ENCODE measurements at regions not wholly inside any gene's neighbourhood (a gene's known extent, or its start where the extent isn't known, plus 50 kb on each side); places are given as distances from the start of the nearest gene placed in this dataset.
A peak's percentile ranks its signal among the peaks of the same experiment; 100 is the strongest.

- TF ChIP-seq REST (IDR thresholded peaks at IDR 0.05; ENCODE audit: borderline replicate concordance) (peak; percentile 28; the same call in 1 of the 2 replicates), REST (CRISPR knock-in tag; IDR thresholded peaks at IDR 0.05; ENCODE audit: low read depth) (no peak), ZNF551 (CRISPR knock-in tag; IDR thresholded peaks at IDR 0.05) (no peak), TEAD4 (IDR thresholded peaks at IDR 0.05; ENCODE audit: low read length) (peak; percentile 87), TEAD4 (CRISPR knock-in tag; IDR thresholded peaks at IDR 0.05; ENCODE audit: borderline replicate concordance) (no peak), ZBTB26 (CRISPR knock-in tag; IDR thresholded peaks at IDR 0.05) (no peak), THRB (CRISPR knock-in tag; conservative IDR thresholded peaks at IDR 0.05) (no peak), EP300 (IDR thresholded peaks at IDR 0.05; ENCODE audit: low read length) (peak; percentile 67; the same call in 1 of the 2 replicates), NFXL1 (CRISPR knock-in tag; IDR thresholded peaks at IDR 0.05) (no peak), CEBPZ (IDR thresholded peaks at IDR 0.05; ENCODE audit: borderline replicate concordance, low read depth, low read length) (no peak), ZNF280B (CRISPR knock-in tag; IDR thresholded peaks at IDR 0.05) (no peak)
Measured at GRCh38 chr4:38230821-38231563, 270.8 kb downstream of the PTTG2 start (continued).

All from K562 (cell line).